NCI-H1436 (cell line): ENCODE measurements at regions not wholly inside any gene's neighbourhood (a gene's known extent, or its start where the extent isn't known, plus 50 kb on each side); places are given as distances from the start of the nearest gene placed in this dataset.

Experiments used
- DNase-seq: peaks from one replicate; lab custom pipeline; 2025; lab: John Stamatoyannopoulos, UW

- no peak for DNase-seq
These were observed 120.0 kb downstream of the CCNA1 start for GRCh38 chr13:36552334-36552733.

- DNase-seq = no peak
These were observed 120.3 kb upstream of the SERTM1 start for GRCh38 chr13:36553491-36553890.

- DNase-seq = no peak
These were observed 118.5 kb upstream of the SERTM1 start for GRCh38 chr13:36555151-36555986.

- no peak for DNase-seq
These were observed 114.4 kb upstream of the SERTM1 start for GRCh38 chr13:36559375-36559774.

GRCh38 chr13:36567485-36567884 lies 106.3 kb upstream of the SERTM1 start:
- no peak for DNase-seq

- no peak for DNase-seq
These were observed 103.3 kb upstream of the SERTM1 start for GRCh38 chr13:36570489-36570888.

GRCh38 chr13:36571444-36571843 lies 102.4 kb upstream of the SERTM1 start:
- DNase-seq = no peak

- DNase-seq = no peak
These were observed 90.8 kb upstream of the SERTM1 start for GRCh38 chr13:36582977-36583376.

GRCh38 chr13:36599641-36600040 lies 74.2 kb upstream of the SERTM1 start:
- DNase-seq = no peak

- no peak for DNase-seq
These were observed 72.6 kb upstream of the SERTM1 start for GRCh38 chr13:36601186-36601585.

- no peak for DNase-seq
These were observed 67.8 kb upstream of the SERTM1 start for GRCh38 chr13:36606060-36606459.

GRCh38 chr13:36608474-36608873 lies 65.3 kb upstream of the SERTM1 start:
- no peak for DNase-seq

GRCh38 chr13:36612230-36612629 lies 61.6 kb upstream of the SERTM1 start:
- no peak for DNase-seq

GRCh38 chr13:36616706-36617105 lies 57.1 kb upstream of the SERTM1 start:
- no peak for DNase-seq

- DNase-seq = no peak
These were observed 54.3 kb upstream of the SERTM1 start for GRCh38 chr13:36619535-36619934.
